ENCODE measurements at regions not wholly inside any gene's neighbourhood (a gene's known extent, or its start where the extent isn't known, plus 50 kb on each side); places are given as distances from the start of the nearest gene placed in this dataset.

- Histone ChIP-seq H3K9ac (ENCODE audit: low read length) (no peak overlapping the region), H3K79me2 (ENCODE audit: insufficient read depth, low read length) (no peaks in the 10 kb centered on the region), H3K4me3 (ENCODE audit: low read depth, low read length, poor library complexity, severe bottlenecking) (no peak overlapping the region), H3K36me3 (ENCODE audit: insufficient read depth, low read length) (no peaks in the 10 kb centered on the region), H3K27ac (ENCODE audit: low read depth, low read length, poor library complexity, severe bottlenecking) (no peak overlapping the region), H3K4me2 (ENCODE audit: low read length) (no peak overlapping the region), H3F3A (ENCODE audit: insufficient read depth, low read length) (no peaks in the 10 kb centered on the region), H3K4me1 (ENCODE audit: insufficient read depth, low read length, severe bottlenecking) (no peaks in the 10 kb centered on the region), H2AFZ (ENCODE audit: low read length) (no peak overlapping the region), H3K27me3 (ENCODE audit: insufficient read depth, low read length) (no peaks in the 10 kb centered on the region), H3K9me3 (ENCODE audit: low read length) (no peaks in the 10 kb centered on the region), H3K9me2 (ENCODE audit: low read depth, low read length) (no peaks in the 10 kb centered on the region), H4K20me1 (ENCODE audit: insufficient read depth, low read length) (no peaks in the 10 kb centered on the region)
- TF ChIP-seq EZH2 (IDR thresholded peaks at IDR 0.05; ENCODE audit: borderline replicate concordance, low read length) (no peak), CTCF (IDR thresholded peaks at IDR 0.05; ENCODE audit: low read length) (no peak)
These were observed 1028.5 kb downstream of the NR2F1-AS1 start for GRCh38 chr5:92552206-92553160.

- Histone ChIP-seq H3K9me3 (ENCODE audit: low read length) (no peaks in the 10 kb centered on the region), H3K4me3 (ENCODE audit: low read depth, low read length, poor library complexity, severe bottlenecking) (no peak overlapping the region), H2AFZ (ENCODE audit: low read length) (no peak overlapping the region), H3K9ac (ENCODE audit: low read length) (no peak overlapping the region), H3K4me2 (ENCODE audit: low read length) (no peak overlapping the region), H4K20me1 (ENCODE audit: insufficient read depth, low read length) (no peaks in the 10 kb centered on the region), H3K4me1 (ENCODE audit: insufficient read depth, low read length, severe bottlenecking) (no peaks in the 10 kb centered on the region), H3K36me3 (ENCODE audit: insufficient read depth, low read length) (no peaks in the 10 kb centered on the region), H3K79me2 (ENCODE audit: insufficient read depth, low read length) (no peaks in the 10 kb centered on the region), H3K27me3 (ENCODE audit: insufficient read depth, low read length) (no peaks in the 10 kb centered on the region), H3K9me2 (ENCODE audit: low read depth, low read length) (no peaks in the 10 kb centered on the region), H3K27ac (ENCODE audit: low read depth, low read length, poor library complexity, severe bottlenecking) (no peak overlapping the region), H3F3A (ENCODE audit: insufficient read depth, low read length) (no peaks in the 10 kb centered on the region)
- TF ChIP-seq EZH2 (IDR thresholded peaks at IDR 0.05; ENCODE audit: borderline replicate concordance, low read length) (no peak), CTCF (IDR thresholded peaks at IDR 0.05; ENCODE audit: low read length) (no peak)
These were observed 1032.7 kb downstream of the NR2F1-AS1 start for GRCh38 chr5:92548346-92548745.

- Histone ChIP-seq H3F3A (ENCODE audit: insufficient read depth, low read length) (no peaks in the 10 kb centered on the region), H3K9me3 (ENCODE audit: low read length) (no peaks in the 10 kb centered on the region), H3K79me2 (ENCODE audit: insufficient read depth, low read length) (no peaks in the 10 kb centered on the region), H3K4me3 (ENCODE audit: low read depth, low read length, poor library complexity, severe bottlenecking) (no peak overlapping the region), H3K9me2 (ENCODE audit: low read depth, low read length) (no peaks in the 10 kb centered on the region), H3K27ac (ENCODE audit: low read depth, low read length, poor library complexity, severe bottlenecking) (no peak overlapping the region), H3K9ac (ENCODE audit: low read length) (no peak overlapping the region), H3K27me3 (ENCODE audit: insufficient read depth, low read length) (no peaks in the 10 kb centered on the region), H3K4me1 (ENCODE audit: insufficient read depth, low read length, severe bottlenecking) (no peaks in the 10 kb centered on the region), H3K36me3 (ENCODE audit: insufficient read depth, low read length) (no peaks in the 10 kb centered on the region), H2AFZ (ENCODE audit: low read length) (no peak overlapping the region), H3K4me2 (ENCODE audit: low read length) (no peak overlapping the region), H4K20me1 (ENCODE audit: insufficient read depth, low read length) (no peaks in the 10 kb centered on the region)
- TF ChIP-seq CTCF (IDR thresholded peaks at IDR 0.05; ENCODE audit: low read length) (no peak), EZH2 (IDR thresholded peaks at IDR 0.05; ENCODE audit: borderline replicate concordance, low read length) (no peak)
These were observed 1036.4 kb downstream of the NR2F1-AS1 start for GRCh38 chr5:92544596-92544995.

Data from OCI-LY1 (cell line).